Panc1 (cell line): ENCODE measurements at regions not wholly inside any gene's neighbourhood (a gene's known extent, or its start where the extent isn't known, plus 50 kb on each side); places are given as distances from the start of the nearest gene placed in this dataset.

ENCODE experiments used
- ATAC-seq: fragments of 200-7000 bp; cut with Tn5 transposase; 2 replicates; pipeline ENCODE4 v1.9.1; 2020; ENCODE audit warnings: mild to moderate bottlenecking, moderate library complexity
- BruUV-seq: library from RNA; stranded (reverse); fragments of 400-500 nt; replicated peaks from 2 replicates; lab custom pipeline; 2021; lab: Mats Ljungman, UMichigan
- CTCF ChIA-PET: fragments of 300-600 bp; sonication (Branson Sonifier 250); formaldehyde crosslinking; loops from one replicate; lab custom pipeline; 2022; ENCODE audit warnings: antibody characterized with exemption; lab: Charles Lee
- POLR2A ChIA-PET: fragments of 300-600 bp; sonication (Branson Sonifier 250); formaldehyde crosslinking; loops from one replicate; lab custom pipeline; 2022; ENCODE audit warnings: antibody characterized with exemption; lab: Charles Lee
- DNase-seq: peaks from one replicate; pipeline ENCODE4 v3.0.0-alpha.2; 2010; ENCODE audit warnings: low read depth, low spot score
- H3K27ac ChIP-seq: 2 replicates; pipeline ENCODE4 v1.5.1; 2011; ENCODE audit warnings: mild to moderate bottlenecking, low read length, inconsistent platforms
- H3K27me3 ChIP-seq: fragments of 200-500 bp; sonication (Bioruptor generic); 2 replicates; pipeline ENCODE4 v1.6.0; 2014; ENCODE audit warnings: low read length, inconsistent platforms; ENCODE audit not compliant: control insufficient read depth, insufficient read depth
- H3K36me3 ChIP-seq: fragments of 200-500 bp; sonication (Bioruptor generic); 2 replicates; pipeline ENCODE4 v1.5.1; 2014; ENCODE audit warnings: inconsistent platforms, mild to moderate bottlenecking, low read length, moderate library complexity; ENCODE audit not compliant: control insufficient read depth, insufficient read depth
- H3K4me1 ChIP-seq: 2 replicates; pipeline ENCODE4 v1.5.1; 2011; ENCODE audit warnings: inconsistent platforms, mild to moderate bottlenecking, low read length, moderate library complexity; ENCODE audit not compliant: control insufficient read depth, insufficient read depth
- H3K4me3 ChIP-seq, 2 experiments: 2 replicates each; pipeline ENCODE4 v1.5.1; 2011 to 2012; ENCODE audit warnings: low read depth in 2 of 2, low read length in 2 of 2, mild to moderate bottlenecking in 2 of 2, inconsistent platforms in 1 of 2, moderate library complexity in 1 of 2
- H3K9me3 ChIP-seq: fragments of 200-500 bp; sonication (Bioruptor generic); 2 replicates; pipeline ENCODE4 v1.5.1; 2014; ENCODE audit warnings: low read depth, mild to moderate bottlenecking, inconsistent platforms, low read length, moderate library complexity; ENCODE audit not compliant: control insufficient read depth, insufficient read depth
- CTCF ChIP-seq: fragments of 450-650 bp; IDR thresholded peaks from 2 replicates; pipeline ENCODE4 v1.5.1; 2017; ENCODE audit warnings: mild to moderate bottlenecking
- POLR2AphosphoS5 ChIP-seq: IDR thresholded peaks from 2 replicates; pipeline ENCODE4 v1.6.1; 2012; ENCODE audit warnings: mild to moderate bottlenecking, low read depth, low read length, moderate library complexity
- REST ChIP-seq, 2 experiments: IDR thresholded peaks; 2 replicates each; pipeline ENCODE4 v1.6.1; 2011 to 2012; ENCODE audit warnings: low read depth in 2 of 2, control low read depth in 1 of 2, low read length in 1 of 2, mild to moderate bottlenecking in 1 of 2, moderate library complexity in 1 of 2; ENCODE audit not compliant: insufficient read depth in 1 of 2
- SIN3A ChIP-seq: IDR thresholded peaks from 2 replicates; pipeline ENCODE4 v1.6.1; 2012; ENCODE audit warnings: low read depth, mild to moderate bottlenecking, low read length, moderate library complexity, borderline replicate concordance; ENCODE audit not compliant: insufficient read depth
- TCF7L2 ChIP-seq: IDR thresholded peaks from 2 replicates; pipeline ENCODE4 v1.6.1; 2011; ENCODE audit warnings: mild to moderate bottlenecking, low read depth, low read length, inconsistent platforms
- in situ Hi-C: cut with HindIII; loops from 2 replicates; pipeline ENCODE4 v1.10.0; 2016; ENCODE audit warnings: low sequenced_read_pairs, low pct_unique_long_range_greater_than_20kb
- intact Hi-C: fragments of 100-400 bp; cut with micrococcal nuclease; formaldehyde crosslinking; loops from one replicate; pipeline ENCODE4 v1.10.0; 2022; ENCODE audit not compliant: unreplicated experiment

GRCh38 chr15:94838281-94838680 is 606.9 kb downstream of the MCTP2 start:
- no TSS peak for BruUV-seq
- no peak for TF ChIP-seq POLR2AphosphoS5
- no peak for TF ChIP-seq REST (IDR thresholded peaks at IDR 0.05; ENCODE audit: insufficient read depth in 1 of 2, low read depth in 2 of 2, low read length in 1 of 2)
- TF ChIP-seq CTCF, result no peak
- no peak for TF ChIP-seq TCF7L2
- TF ChIP-seq SIN3A, result no peak
- no peak overlapping the region for H3K4me3 ChIP-seq
- CTCF ChIA-PET, result no interaction called here
- H3K9me3 ChIP-seq, result peaks cover 5% of the 10 kb centered on the region; the same call in 1 of the 2 replicates
- no peaks in the 10 kb centered on the region for H3K27me3 ChIP-seq
- POLR2A ChIA-PET, result no interaction called here
- no peaks in the 10 kb centered on the region for H3K4me1 ChIP-seq
- in situ Hi-C loops, result no loop called here
- no peak for ATAC-seq
- intact Hi-C loops, result no loop called here
- no peaks in the 10 kb centered on the region for H3K36me3 ChIP-seq
- H3K27ac ChIP-seq, result no peak overlapping the region
- no peak for DNase-seq

GRCh38 chr15:94840794-94841783 is 609.7 kb downstream of the MCTP2 start:
- DNase-seq (no peak), ATAC-seq (no peak)
- ChIA-PET CTCF (no interaction called here), POLR2A (no interaction called here)
- Histone ChIP-seq H3K9me3 (peaks cover 5% of the 10 kb centered on the region; the same call in 1 of the 2 replicates), H3K4me3 (no peak overlapping the region), H3K36me3 (no peaks in the 10 kb centered on the region), H3K4me1 (no peaks in the 10 kb centered on the region), H3K27me3 (no peaks in the 10 kb centered on the region), H3K27ac (no peak overlapping the region)
- no peak for TF ChIP-seq SIN3A
- no peak for TF ChIP-seq CTCF
- TF ChIP-seq TCF7L2, result no peak
- TF ChIP-seq REST (IDR thresholded peaks at IDR 0.05; ENCODE audit: insufficient read depth in 1 of 2, low read depth in 2 of 2, low read length in 1 of 2), result no peak
- no peak for TF ChIP-seq POLR2AphosphoS5
- BruUV-seq, result no TSS peak
- in situ Hi-C loops, result no loop called here
- intact Hi-C loops, result no loop called here
